Kidney glomerular epithelial cell (primary cell): ENCODE measurements at regions not wholly inside any gene's neighbourhood (a gene's known extent, or its start where the extent isn't known, plus 50 kb on each side); places are given as distances from the start of the nearest gene placed in this dataset.
A peak's percentile ranks its signal among the peaks of the same experiment; 100 is the strongest.
"Not testable (repeated sequence)": the region's sequence is repeated elsewhere in the genome, so short reads cannot be mapped to it uniquely, and the experiment has no call there.

Experiments
- DNase-seq: peaks from one replicate; lab custom pipeline; 2025; lab: John Stamatoyannopoulos, UW

GRCh38 chr1:79950511-79950910, 944.0 kb upstream of the ADGRL4 start:
- no peak for DNase-seq

- DNase-seq: no peak
These were observed 938.9 kb upstream of the ADGRL4 start for GRCh38 chr1:79945391-79945790.

- DNase-seq: no peak
These were observed 922.8 kb upstream of the ADGRL4 start for GRCh38 chr1:79929356-79929755.

GRCh38 chr1:79928901-79929300, 922.4 kb upstream of the ADGRL4 start:
- DNase-seq: no peak

- DNase-seq: no peak
These were observed 914.6 kb upstream of the ADGRL4 start for GRCh38 chr1:79920960-79921669.

- no peak for DNase-seq
These were observed 908.4 kb upstream of the ADGRL4 start for GRCh38 chr1:79914896-79915295.

GRCh38 chr1:79912813-79913212, 906.3 kb upstream of the ADGRL4 start:
- no peak for DNase-seq

- no peak for DNase-seq
These were observed 896.8 kb upstream of the ADGRL4 start for GRCh38 chr1:79903321-79903720.

GRCh38 chr1:79902418-79902817, 895.9 kb upstream of the ADGRL4 start:
- DNase-seq: no peak

- DNase-seq: peak; percentile 16
These were observed 893.4 kb upstream of the ADGRL4 start for GRCh38 chr1:79899914-79900313.

GRCh38 chr1:79896140-79896539, 889.6 kb upstream of the ADGRL4 start:
- no peak for DNase-seq

GRCh38 chr1:79895573-79895972, 889.0 kb upstream of the ADGRL4 start:
- no peak for DNase-seq

- not testable (repeated sequence) for DNase-seq
These were observed 887.6 kb upstream of the ADGRL4 start for GRCh38 chr1:79894129-79894528.

GRCh38 chr1:79887059-79887458, 880.5 kb upstream of the ADGRL4 start:
- DNase-seq: no peak

GRCh38 chr1:79885101-79885500, 878.6 kb upstream of the ADGRL4 start:
- no peak for DNase-seq

GRCh38 chr1:79877086-79877485, 870.6 kb upstream of the ADGRL4 start:
- DNase-seq: no peak

- DNase-seq: no peak
These were observed 868.7 kb upstream of the ADGRL4 start for GRCh38 chr1:79875187-79875586.

- no peak for DNase-seq
These were observed 867.8 kb upstream of the ADGRL4 start for GRCh38 chr1:79874289-79874688.

GRCh38 chr1:79859212-79859948, 852.9 kb upstream of the ADGRL4 start:
- no peak for DNase-seq

- no peak for DNase-seq
These were observed 845.5 kb upstream of the ADGRL4 start for GRCh38 chr1:79852004-79852403.

GRCh38 chr1:79849388-79849787, 842.9 kb upstream of the ADGRL4 start:
- DNase-seq: no peak

- no peak for DNase-seq
These were observed 841.8 kb upstream of the ADGRL4 start for GRCh38 chr1:79848316-79848715.

GRCh38 chr1:79847700-79848099, 841.2 kb upstream of the ADGRL4 start:
- no peak for DNase-seq

- DNase-seq: no peak
These were observed 839.4 kb upstream of the ADGRL4 start for GRCh38 chr1:79845936-79846335.
